ENCODE measurements at regions not wholly inside any gene's neighbourhood (a gene's known extent, or its start where the extent isn't known, plus 50 kb on each side); places are given as distances from the start of the nearest gene placed in this dataset.
"Not testable (repeated sequence)": the region's sequence is repeated elsewhere in the genome, so short reads cannot be mapped to it uniquely, and the experiment has no call there.

GRCh38 chr16:21341101-21341500 lies 63.0 kb upstream of the CRYM start:
- ChIA-PET CTCF (interaction anchor here (1.8 kb wide), 1 partner anchor 41 kb away, joined by 3 read pairs; no protein-coding TSS in a partner anchor), POLR2A (no interaction called here)
- no peak for DNase-seq (ENCODE audit: extremely low spot score)
- no peak for TF ChIP-seq CTCF (IDR thresholded peaks at IDR 0.05; ENCODE audit: control extremely low read depth, extremely low read depth, low read depth, missing control alignments)

GRCh38 chr16:21339941-21340340 lies 61.9 kb upstream of the CRYM start:
- ChIA-PET POLR2A (no interaction called here), CTCF (no interaction called here)
- DNase-seq (ENCODE audit: extremely low spot score) = no peak
- TF ChIP-seq CTCF (IDR thresholded peaks at IDR 0.05; ENCODE audit: control extremely low read depth, extremely low read depth, low read depth, missing control alignments) = no peak

GRCh38 chr16:21339269-21339641 lies 61.2 kb upstream of the CRYM start:
- ChIA-PET POLR2A (no interaction called here), CTCF (no interaction called here)
- no peak for TF ChIP-seq CTCF (IDR thresholded peaks at IDR 0.05; ENCODE audit: control extremely low read depth, extremely low read depth, low read depth, missing control alignments)
- no peak for DNase-seq (ENCODE audit: extremely low spot score)

GRCh38 chr16:21338537-21339268 lies 60.6 kb upstream of the CRYM start:
- POLR2A ChIA-PET = no interaction called here
- TF ChIP-seq CTCF (IDR thresholded peaks at IDR 0.05; ENCODE audit: control extremely low read depth, extremely low read depth, low read depth, missing control alignments) = no peak
- no peak for DNase-seq (ENCODE audit: extremely low spot score)
- CTCF ChIA-PET = interaction anchor here (1.2 kb wide), 1 partner anchor 12 kb away, joined by 3 read pairs; no protein-coding TSS in a partner anchor

GRCh38 chr16:21336231-21336630 lies 58.1 kb upstream of the CRYM start:
- no peak for DNase-seq (ENCODE audit: extremely low spot score)
- ChIA-PET POLR2A (no interaction called here), CTCF (no interaction called here)
- no peak for TF ChIP-seq CTCF (IDR thresholded peaks at IDR 0.05; ENCODE audit: control extremely low read depth, extremely low read depth, low read depth, missing control alignments)

GRCh38 chr16:21334188-21335146 lies 56.4 kb upstream of the CRYM start:
- CTCF ChIA-PET; DNase-seq (ENCODE audit: extremely low spot score); POLR2A ChIA-PET: not testable (repeated sequence)

- POLR2A ChIA-PET; DNase-seq (ENCODE audit: extremely low spot score): not testable (repeated sequence)
Measured at GRCh38 chr16:21333683-21334082, 55.6 kb upstream of the CRYM start.

More at GRCh38 chr16:21333683-21334082, 55.6 kb upstream of the CRYM start:
- CTCF ChIA-PET = not testable (repeated sequence)
